A549 (cell line): ENCODE measurements at regions not wholly inside any gene's neighbourhood (a gene's known extent, or its start where the extent isn't known, plus 50 kb on each side); places are given as distances from the start of the nearest gene placed in this dataset.

Source experiments
- EHMT2 ChIP-seq: fragments of 200-600 bp; sonication (generic); IDR thresholded peaks from 2 replicates; pipeline ENCODE4 v1.6.1; 2016; ENCODE audit warnings: antibody characterized with exemption, low read depth, mild to moderate bottlenecking, moderate library complexity
- FOSB ChIP-seq: fragments of 250-450 bp; sonication (Bioruptor Pico); IDR thresholded peaks from 2 replicates; pipeline ENCODE4 v1.5.0; 2020; ENCODE audit warnings: mild to moderate bottlenecking, moderate library complexity
- HDAC2 ChIP-seq: fragments of 200-600 bp; sonication (generic); IDR thresholded peaks from 2 replicates; pipeline ENCODE4 v1.6.1; 2016
- HOXB13 ChIP-seq: fragments of 250-450 bp; sonication (Bioruptor Pico); IDR thresholded peaks from 2 replicates; pipeline ENCODE4 v1.5.0; 2020; ENCODE audit warnings: low read depth, mild to moderate bottlenecking, moderate library complexity
- POLR2A ChIP-seq: IDR thresholded peaks from 2 replicates; pipeline ENCODE4 v1.6.1; 2012; ENCODE audit warnings: mild to moderate bottlenecking, low read length
- RAD21 ChIP-seq, 2 experiments: fragments of >200 bp in 1 of 2; sonication (Bioruptor Twin) in 1 of 2; formaldehyde crosslinking in 1 of 2; IDR thresholded peaks in 1 of 2; conservative IDR thresholded peaks in 1 of 2; 2 replicates in 1 of 2; 3 replicates in 1 of 2; pipeline ENCODE4 v1.6.1; 2012 to 2018; ENCODE audit warnings: inconsistent platforms in 1 of 2
- ZFP36 ChIP-seq: fragments of 450-650 bp; IDR thresholded peaks from 2 replicates; pipeline ENCODE4 v1.6.1; 2014; ENCODE audit warnings: borderline replicate concordance; ENCODE audit not compliant: partially characterized antibody
- TF ChIP-seq, protein P1 (sequence below): fragments of >200 bp; sonication (Bioruptor Twin); formaldehyde crosslinking; IDR thresholded peaks from 3 replicates; pipeline ENCODE4 v1.5.1; 2016
- TF ChIP-seq, protein P2 (sequence below): fragments of 200-600 bp; sonication (generic); IDR thresholded peaks from 2 replicates; pipeline ENCODE4 v1.6.1; 2016; ENCODE audit warnings: antibody characterized with exemption, mild to moderate bottlenecking, moderate library complexity
- TF ChIP-seq, protein P3 (sequence below): IDR thresholded peaks from 2 replicates; pipeline ENCODE4 v1.6.1; 2012

DNA sequence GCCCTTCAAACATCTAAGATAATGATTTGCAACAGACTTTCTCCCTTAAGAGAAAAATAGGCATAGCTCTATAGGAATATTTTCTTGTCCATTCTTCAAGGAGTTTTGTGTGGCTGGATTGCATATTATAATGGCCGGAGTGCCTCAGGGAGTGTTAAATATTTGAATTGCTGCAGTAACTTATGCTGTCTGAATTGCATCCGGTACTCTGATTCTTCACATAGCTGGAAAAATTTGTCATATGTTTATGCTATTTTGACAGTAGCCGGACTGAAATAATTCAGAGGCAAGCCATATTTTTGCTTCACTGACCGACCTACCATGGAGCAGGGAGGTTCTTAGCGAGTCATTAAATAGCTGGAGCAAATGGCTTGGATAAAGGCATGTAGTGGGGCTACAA lies 621.0 kb downstream of the ACTL7B start:
- TF ChIP-seq, protein P1, sequence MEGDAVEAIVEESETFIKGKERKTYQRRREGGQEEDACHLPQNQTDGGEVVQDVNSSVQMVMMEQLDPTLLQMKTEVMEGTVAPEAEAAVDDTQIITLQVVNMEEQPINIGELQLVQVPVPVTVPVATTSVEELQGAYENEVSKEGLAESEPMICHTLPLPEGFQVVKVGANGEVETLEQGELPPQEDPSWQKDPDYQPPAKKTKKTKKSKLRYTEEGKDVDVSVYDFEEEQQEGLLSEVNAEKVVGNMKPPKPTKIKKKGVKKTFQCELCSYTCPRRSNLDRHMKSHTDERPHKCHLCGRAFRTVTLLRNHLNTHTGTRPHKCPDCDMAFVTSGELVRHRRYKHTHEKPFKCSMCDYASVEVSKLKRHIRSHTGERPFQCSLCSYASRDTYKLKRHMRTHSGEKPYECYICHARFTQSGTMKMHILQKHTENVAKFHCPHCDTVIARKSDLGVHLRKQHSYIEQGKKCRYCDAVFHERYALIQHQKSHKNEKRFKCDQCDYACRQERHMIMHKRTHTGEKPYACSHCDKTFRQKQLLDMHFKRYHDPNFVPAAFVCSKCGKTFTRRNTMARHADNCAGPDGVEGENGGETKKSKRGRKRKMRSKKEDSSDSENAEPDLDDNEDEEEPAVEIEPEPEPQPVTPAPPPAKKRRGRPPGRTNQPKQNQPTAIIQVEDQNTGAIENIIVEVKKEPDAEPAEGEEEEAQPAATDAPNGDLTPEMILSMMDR: no peak
- TF ChIP-seq POLR2A (no peak), FOSB (CRISPR knock-in tag) (no peak), HDAC2 (no peak), HOXB13 (CRISPR knock-in tag) (no peak), ZFP36 (no peak), RAD21 (conservative IDR thresholded peaks at IDR 0.05 in 1 of 2, IDR thresholded peaks at IDR 0.05 in 1 of 2) (no peak), EHMT2 (no peak)
- TF ChIP-seq, protein P2, sequence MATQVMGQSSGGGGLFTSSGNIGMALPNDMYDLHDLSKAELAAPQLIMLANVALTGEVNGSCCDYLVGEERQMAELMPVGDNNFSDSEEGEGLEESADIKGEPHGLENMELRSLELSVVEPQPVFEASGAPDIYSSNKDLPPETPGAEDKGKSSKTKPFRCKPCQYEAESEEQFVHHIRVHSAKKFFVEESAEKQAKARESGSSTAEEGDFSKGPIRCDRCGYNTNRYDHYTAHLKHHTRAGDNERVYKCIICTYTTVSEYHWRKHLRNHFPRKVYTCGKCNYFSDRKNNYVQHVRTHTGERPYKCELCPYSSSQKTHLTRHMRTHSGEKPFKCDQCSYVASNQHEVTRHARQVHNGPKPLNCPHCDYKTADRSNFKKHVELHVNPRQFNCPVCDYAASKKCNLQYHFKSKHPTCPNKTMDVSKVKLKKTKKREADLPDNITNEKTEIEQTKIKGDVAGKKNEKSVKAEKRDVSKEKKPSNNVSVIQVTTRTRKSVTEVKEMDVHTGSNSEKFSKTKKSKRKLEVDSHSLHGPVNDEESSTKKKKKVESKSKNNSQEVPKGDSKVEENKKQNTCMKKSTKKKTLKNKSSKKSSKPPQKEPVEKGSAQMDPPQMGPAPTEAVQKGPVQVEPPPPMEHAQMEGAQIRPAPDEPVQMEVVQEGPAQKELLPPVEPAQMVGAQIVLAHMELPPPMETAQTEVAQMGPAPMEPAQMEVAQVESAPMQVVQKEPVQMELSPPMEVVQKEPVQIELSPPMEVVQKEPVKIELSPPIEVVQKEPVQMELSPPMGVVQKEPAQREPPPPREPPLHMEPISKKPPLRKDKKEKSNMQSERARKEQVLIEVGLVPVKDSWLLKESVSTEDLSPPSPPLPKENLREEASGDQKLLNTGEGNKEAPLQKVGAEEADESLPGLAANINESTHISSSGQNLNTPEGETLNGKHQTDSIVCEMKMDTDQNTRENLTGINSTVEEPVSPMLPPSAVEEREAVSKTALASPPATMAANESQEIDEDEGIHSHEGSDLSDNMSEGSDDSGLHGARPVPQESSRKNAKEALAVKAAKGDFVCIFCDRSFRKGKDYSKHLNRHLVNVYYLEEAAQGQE: no peak
- TF ChIP-seq, protein P3, sequence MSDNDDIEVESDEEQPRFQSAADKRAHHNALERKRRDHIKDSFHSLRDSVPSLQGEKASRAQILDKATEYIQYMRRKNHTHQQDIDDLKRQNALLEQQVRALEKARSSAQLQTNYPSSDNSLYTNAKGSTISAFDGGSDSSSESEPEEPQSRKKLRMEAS: no peak
